Stimulated activated CD4-positive, alpha-beta T cell treated with anti-CD3 and anti-CD28 coated beads, TNF-alpha, amount 100 ng/mL, for 24 hours (primary cell): ENCODE measurements at regions not wholly inside any gene's neighbourhood (a gene's known extent, or its start where the extent isn't known, plus 50 kb on each side); places are given as distances from the start of the nearest gene placed in this dataset.

Experiments used
- DNase-seq, 3 experiments: peaks; one replicate each; pipeline ENCODE4 v3.0.0-alpha.2; 2020; ENCODE audit warnings: low read depth in 3 of 3

DNA sequence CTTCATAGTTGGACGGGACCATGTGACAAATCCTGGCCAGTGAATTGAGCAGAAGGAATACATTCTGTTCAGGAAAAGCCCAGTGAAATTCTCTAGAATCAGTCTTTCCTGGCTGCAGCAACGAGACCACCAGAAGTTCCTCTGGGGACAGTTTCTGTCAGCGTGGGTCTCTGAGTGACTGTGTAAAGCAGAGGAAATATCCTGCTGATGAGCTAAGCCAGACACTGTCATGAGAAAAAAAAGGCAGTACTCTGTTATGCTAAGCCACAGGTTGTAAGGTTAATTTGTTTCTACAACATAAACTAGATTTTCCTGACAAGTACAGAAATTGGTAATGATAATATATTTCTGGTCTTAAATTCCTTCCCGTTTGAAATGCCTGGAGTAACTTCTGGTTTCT is 664.4 kb downstream of the LMO4 start:
- DNase-seq, result no peak

- no peak for DNase-seq
Measured at GRCh38 chr1:87999852-88000251, 671.2 kb downstream of the LMO4 start.

DNA sequence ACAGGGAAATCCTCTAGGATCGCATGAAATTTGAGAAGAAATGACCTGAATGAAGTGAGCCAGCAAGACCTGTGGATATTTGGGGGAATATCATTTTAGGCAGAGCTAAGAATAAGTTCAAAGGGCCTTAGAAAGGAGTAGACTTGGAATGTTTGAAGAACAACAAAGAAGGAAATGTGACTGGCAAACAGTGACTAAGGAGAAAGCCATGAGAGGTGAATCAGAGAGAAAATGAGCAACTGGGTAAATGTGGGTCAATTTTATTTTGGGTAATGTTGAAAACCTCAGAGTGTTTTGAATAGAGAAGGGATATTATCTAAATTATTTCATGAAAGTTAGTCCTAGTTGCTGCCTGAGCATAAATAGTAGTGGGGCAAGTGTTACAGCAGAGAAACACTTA is 672.8 kb downstream of the LMO4 start:
- no peak for DNase-seq

DNA sequence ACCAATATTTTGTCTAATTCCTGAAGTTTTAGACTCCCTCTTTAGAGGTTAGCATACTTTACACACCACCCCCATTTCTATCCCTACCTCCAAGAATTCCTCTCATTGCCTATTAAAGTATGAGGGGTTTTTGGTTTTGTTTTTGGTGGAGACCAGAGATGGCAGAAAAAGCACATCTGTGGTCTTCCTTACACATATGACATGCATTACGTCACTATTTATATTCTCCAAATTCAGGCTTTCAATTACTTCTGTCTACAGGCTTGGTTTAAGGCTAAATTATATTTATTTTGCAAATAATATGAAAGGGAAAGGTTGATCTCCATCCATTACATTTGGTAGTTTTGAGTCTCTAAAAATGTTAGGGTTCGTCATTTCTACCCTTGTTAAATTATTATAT is 674.6 kb downstream of the LMO4 start:
- DNase-seq, result no peak

DNA sequence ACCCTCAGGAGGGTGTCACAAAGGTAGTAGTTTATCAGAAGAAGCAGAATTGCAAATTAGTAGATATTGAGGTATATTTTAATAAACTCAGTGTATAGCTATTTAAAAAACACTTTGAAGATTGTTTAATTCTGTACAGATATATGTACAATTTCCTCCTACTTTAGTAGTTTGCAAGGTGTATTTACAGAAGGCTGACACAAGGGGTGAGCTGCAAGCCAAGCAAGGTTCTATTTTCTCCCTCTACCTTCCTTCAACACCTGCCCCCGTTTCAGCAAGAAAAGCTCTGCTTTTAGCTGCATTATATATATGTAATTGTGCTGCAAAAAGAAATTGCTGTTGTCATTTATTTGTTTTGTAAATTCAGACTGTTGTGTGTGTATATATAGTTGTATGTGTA is 674.2 kb upstream of the PKN2 start:
- no peak for DNase-seq

GRCh38 chr1:88013485-88013884 is 670.6 kb upstream of the PKN2 start:
- DNase-seq, result no peak

GRCh38 chr1:88014131-88014530 is 669.9 kb upstream of the PKN2 start:
- DNase-seq, result no peak

GRCh38 chr1:88016947-88017346 is 667.1 kb upstream of the PKN2 start:
- no peak for DNase-seq

GRCh38 chr1:88021529-88021928 is 662.5 kb upstream of the PKN2 start:
- DNase-seq, result no peak

GRCh38 chr1:88022516-88022915 is 661.6 kb upstream of the PKN2 start:
- no peak for DNase-seq

- DNase-seq, result no peak
Measured at GRCh38 chr1:88029142-88029541, 654.9 kb upstream of the PKN2 start.

DNA sequence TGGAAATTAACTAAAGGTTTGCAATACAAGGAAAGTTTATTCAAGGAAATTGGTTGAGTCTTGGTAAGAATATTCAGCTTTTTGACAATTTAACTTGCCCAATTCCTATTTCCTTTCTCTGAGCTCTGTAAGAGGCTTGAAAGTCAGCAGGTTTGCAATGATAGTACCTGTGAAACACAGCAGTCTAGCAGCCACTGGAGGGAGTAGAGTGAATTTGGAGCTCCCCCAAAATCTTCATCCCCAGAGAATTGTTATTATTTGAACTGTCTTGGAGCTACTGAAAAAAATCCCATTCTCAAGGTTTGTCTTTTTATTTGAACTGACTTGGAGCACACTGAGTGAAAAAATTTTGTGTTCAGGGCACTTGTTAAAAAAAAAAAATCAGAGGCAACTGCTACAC is 654.2 kb upstream of the PKN2 start:
- DNase-seq, result no peak

GRCh38 chr1:88035578-88035977 is 648.5 kb upstream of the PKN2 start:
- no peak for DNase-seq

- DNase-seq, result no peak
Measured at GRCh38 chr1:88036345-88037014, 647.6 kb upstream of the PKN2 start.

DNA sequence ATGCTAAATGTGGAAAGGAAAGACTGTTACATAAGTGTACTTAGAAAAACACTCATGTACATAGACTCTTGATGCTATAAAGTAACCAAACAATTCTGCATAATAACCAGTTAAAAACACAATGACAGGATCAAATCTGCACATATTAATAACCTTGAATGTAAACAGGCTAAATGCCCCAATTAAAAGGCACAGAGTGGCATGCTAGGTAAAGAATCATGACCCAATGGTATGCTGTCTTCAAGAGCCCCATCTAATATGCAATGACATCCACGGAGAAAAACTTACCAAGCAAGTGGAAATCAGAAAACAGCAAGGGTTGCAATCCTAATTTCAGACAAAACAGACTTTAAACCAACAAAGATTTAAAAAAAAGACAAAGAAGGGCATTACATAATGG is 644.8 kb upstream of the PKN2 start:
- no peak for DNase-seq

- DNase-seq, result no peak
Measured at GRCh38 chr1:88043834-88044233, 640.2 kb upstream of the PKN2 start.

- no peak for DNase-seq
Measured at GRCh38 chr1:88052167-88052566, 631.9 kb upstream of the PKN2 start.

DNA sequence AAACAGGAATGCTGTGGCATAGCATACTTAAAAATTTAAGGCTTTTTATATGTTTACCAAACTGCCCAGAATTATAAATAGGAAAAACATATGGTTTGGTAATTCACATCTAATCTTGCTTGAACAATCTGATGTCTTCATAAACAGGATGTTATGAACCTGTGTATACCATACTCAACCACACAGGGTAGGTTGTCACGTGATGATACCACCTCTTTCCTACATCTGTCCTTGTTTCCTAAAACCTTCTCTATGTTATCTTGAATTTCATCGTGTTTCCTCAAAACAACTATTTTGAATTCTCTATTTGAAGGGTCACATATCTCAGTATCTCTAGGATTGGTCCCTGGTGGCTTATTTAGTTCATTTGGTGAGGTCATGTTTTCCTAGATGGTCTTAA is 631.0 kb upstream of the PKN2 start:
- no peak for DNase-seq

DNA sequence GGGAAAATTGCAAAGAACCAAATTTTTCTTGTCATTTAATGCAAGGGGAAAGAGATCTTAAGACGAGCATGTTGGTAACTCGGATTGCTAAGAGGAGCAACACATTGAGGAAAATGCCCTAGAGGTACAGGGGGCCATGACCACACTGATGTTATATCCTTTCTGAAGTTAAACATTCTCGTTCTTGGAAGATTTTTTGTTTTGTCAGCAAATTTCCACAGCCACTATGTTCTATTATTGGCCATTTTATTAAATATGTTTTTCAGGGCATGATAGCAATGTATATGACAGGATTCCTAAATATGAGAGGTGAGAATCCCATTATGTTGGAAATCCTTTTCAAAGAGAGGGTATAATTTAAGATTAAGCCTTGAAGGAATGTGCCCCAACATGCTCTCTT is 627.2 kb upstream of the PKN2 start:
- no peak for DNase-seq

DNA sequence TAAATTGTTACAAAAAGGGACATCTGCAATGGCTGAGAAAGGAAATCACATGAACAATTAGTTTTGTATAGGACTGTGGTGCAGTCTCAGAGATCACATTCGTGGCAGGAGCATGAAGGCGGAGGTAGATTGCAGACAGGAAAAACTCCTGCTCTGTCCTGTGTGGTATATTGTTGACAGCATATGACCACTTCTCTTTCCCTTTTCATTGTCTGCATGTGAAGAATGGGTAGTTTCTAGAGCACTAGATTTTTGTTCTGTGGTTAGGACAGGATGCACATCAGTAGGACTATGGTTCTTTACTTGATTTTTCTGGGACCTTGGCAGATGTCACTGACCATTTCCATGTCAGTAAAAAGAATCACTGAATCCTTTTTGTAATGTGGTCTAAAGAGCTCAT is 625.9 kb upstream of the PKN2 start:
- no peak for DNase-seq

DNA sequence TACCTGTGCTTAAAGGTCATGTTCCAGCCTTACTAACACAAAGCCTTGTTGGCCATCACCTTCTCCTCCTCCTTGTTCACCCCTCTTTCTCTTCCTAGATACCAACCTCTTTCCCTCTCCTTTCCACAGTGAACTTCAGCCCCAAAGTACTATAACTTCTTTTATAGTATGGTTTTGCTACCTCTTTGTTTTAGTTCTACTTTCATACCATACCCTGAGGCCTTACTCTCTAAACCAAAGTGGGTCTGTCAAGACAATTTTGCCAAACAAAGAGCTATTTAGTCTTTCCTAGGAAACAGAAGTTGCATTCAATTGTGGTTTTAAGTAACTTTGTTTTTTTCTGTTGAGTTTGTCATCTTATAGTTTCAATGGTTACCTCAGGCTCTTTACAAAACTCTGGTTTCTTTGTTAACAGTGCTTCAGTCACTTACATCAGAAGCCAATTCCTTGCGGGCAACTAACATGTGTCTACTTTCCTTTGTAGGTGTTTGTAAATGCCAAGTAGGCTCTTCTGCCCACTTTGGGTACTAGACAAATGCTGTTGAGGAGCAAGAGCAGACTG is 623.9 kb upstream of the PKN2 start:
- DNase-seq, result no peak

GRCh38 chr1:88060750-88061491 is 623.2 kb upstream of the PKN2 start:
- DNase-seq, result no peak

- DNase-seq, result no peak
Measured at GRCh38 chr1:88061492-88062177, 622.4 kb upstream of the PKN2 start.
